ENCODE measurements at regions not wholly inside any gene's neighbourhood (a gene's known extent, or its start where the extent isn't known, plus 50 kb on each side); places are given as distances from the start of the nearest gene placed in this dataset.

DNA sequence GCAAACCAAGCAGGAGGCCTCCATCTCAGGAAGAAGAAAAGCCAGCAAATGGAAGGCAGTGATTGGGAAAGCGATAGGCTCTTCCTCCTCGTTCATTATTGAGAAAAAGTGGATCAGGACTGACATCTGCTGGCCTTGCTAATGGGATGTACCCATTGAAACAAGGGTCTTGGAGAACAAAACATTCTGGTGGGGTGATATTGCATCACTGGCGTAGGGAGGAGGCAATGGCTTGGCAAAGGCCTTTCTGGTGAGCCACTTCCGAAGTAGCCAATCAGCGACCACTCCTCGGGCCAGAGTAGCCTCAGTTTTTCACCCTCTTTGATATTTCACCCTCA lies 86.7 kb upstream of the NFIB start:
- Mint-ChIP-seq H3K27me3 (ENCODE audit: low read depth, unreplicated experiment) (peaks cover 7% of the 10 kb centered on the region), H3K4me3 (ENCODE audit: unreplicated experiment) (no peak overlapping the region), H3K4me1 (ENCODE audit: low read depth, unreplicated experiment) (peaks cover 4% of the 10 kb centered on the region), H3K9me3 (ENCODE audit: unreplicated experiment) (peaks cover 2% of the 10 kb centered on the region), H3K27ac (ENCODE audit: unreplicated experiment) (no peak overlapping the region), H3K36me3 (ENCODE audit: low read depth, unreplicated experiment) (no peaks in the 10 kb centered on the region)
- FAIRE-seq (peak; percentile 84), DNase-seq (ENCODE audit: low read depth) (peak; percentile 82)
- no peaks in the 10 kb centered on the region for H4K20me1 ChIP-seq (ENCODE audit: insufficient read depth, low read length)
- peaks cover 8% of the 10 kb centered on the region for H3K4me1 ChIP-seq (ENCODE audit: insufficient read depth, low read length)
- peak overlapping the region; percentile 81 for H3K4me2 ChIP-seq (ENCODE audit: low read length)
- no peak for TF ChIP-seq EZH2 (IDR thresholded peaks at IDR 0.05; ENCODE audit: insufficient read depth, low read length)
- TF ChIP-seq, protein P1, sequence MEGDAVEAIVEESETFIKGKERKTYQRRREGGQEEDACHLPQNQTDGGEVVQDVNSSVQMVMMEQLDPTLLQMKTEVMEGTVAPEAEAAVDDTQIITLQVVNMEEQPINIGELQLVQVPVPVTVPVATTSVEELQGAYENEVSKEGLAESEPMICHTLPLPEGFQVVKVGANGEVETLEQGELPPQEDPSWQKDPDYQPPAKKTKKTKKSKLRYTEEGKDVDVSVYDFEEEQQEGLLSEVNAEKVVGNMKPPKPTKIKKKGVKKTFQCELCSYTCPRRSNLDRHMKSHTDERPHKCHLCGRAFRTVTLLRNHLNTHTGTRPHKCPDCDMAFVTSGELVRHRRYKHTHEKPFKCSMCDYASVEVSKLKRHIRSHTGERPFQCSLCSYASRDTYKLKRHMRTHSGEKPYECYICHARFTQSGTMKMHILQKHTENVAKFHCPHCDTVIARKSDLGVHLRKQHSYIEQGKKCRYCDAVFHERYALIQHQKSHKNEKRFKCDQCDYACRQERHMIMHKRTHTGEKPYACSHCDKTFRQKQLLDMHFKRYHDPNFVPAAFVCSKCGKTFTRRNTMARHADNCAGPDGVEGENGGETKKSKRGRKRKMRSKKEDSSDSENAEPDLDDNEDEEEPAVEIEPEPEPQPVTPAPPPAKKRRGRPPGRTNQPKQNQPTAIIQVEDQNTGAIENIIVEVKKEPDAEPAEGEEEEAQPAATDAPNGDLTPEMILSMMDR (IDR thresholded peaks at IDR 0.05; ENCODE audit: insufficient read depth, low read depth, low read length), result peak; percentile 56
- H3K9ac ChIP-seq (ENCODE audit: low read length), result no peak overlapping the region
- H3K79me2 ChIP-seq (ENCODE audit: insufficient read depth, low read length), result no peaks in the 10 kb centered on the region
- peak overlapping the region; percentile 45 for H2AFZ ChIP-seq (ENCODE audit: low read depth, low read length)
- H3K27me3 ChIP-seq (ENCODE audit: insufficient read depth, low read length), result peaks cover 26% of the 10 kb centered on the region
- no peak overlapping the region for H3K27ac ChIP-seq (ENCODE audit: low read depth, low read length)
- peak overlapping the region; percentile 49 for H3K4me3 ChIP-seq (ENCODE audit: insufficient read depth, low read depth, low read length)
- H3K9me3 ChIP-seq (ENCODE audit: insufficient read depth, low read depth, low read length), result no peaks in the 10 kb centered on the region
- no peaks in the 10 kb centered on the region for H3K36me3 ChIP-seq (ENCODE audit: insufficient read depth, low read length)

DNA sequence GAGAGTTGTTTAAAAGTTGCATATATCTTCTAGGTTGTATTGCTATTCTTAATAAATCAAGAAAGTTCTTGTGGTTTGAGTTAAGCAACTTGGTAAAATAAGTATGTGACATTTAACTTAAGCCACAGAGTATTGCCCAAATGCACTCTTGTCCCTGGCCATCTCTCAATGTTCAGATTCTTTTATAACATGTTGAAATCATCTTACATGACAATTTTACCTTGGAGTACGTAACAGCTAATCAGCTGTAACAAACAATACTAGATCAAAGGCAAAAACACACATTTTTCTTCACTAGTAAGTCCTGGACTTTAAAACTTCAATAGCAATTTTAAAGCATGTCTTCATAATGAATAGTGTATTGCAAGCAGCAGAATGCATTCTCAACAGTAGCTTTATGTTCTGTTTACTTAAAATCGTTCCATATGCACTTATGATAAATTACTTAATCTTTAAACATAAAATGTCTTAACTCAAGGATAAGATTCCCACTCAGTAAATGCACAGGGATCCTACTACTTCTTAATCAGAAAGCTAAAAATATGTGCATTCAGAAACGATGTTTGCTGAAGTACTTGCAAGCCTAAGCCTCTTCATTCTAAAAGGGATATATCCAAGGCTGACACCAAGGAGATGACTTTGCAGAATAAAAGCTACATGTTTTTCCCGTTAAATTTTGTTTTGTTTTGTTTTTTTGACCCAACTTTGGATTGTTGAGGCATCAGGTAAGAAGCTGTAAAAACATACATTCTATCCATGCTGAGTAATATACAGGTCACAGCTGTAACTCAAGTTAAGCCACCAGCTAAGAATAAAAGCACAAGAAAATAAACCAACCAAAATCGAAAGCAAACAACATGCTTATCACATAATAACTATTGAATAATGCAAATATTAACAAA lies 86.1 kb upstream of the NFIB start:
- no peaks in the 10 kb centered on the region for H3K9me3 Mint-ChIP-seq (ENCODE audit: unreplicated experiment)
- H3K4me1 ChIP-seq (ENCODE audit: insufficient read depth, low read length), result peaks cover 8% of the 10 kb centered on the region
- no peak overlapping the region for H3K9ac ChIP-seq (ENCODE audit: low read length)
- peak; percentile 17 for FAIRE-seq
- no peak overlapping the region for H3K27ac Mint-ChIP-seq (ENCODE audit: unreplicated experiment)
- no peak overlapping the region for H3K27ac ChIP-seq (ENCODE audit: low read depth, low read length)
- TF ChIP-seq EZH2 (IDR thresholded peaks at IDR 0.05; ENCODE audit: insufficient read depth, low read length), result no peak
- TF ChIP-seq, protein P1 (IDR thresholded peaks at IDR 0.05; ENCODE audit: insufficient read depth, low read depth, low read length), result no peak
- H3K36me3 ChIP-seq (ENCODE audit: insufficient read depth, low read length), result no peaks in the 10 kb centered on the region
- H4K20me1 ChIP-seq (ENCODE audit: insufficient read depth, low read length), result no peaks in the 10 kb centered on the region
- no peaks in the 10 kb centered on the region for H3K36me3 Mint-ChIP-seq (ENCODE audit: low read depth, unreplicated experiment)
- no peak overlapping the region for H3K4me3 Mint-ChIP-seq (ENCODE audit: unreplicated experiment)
- H3K79me2 ChIP-seq (ENCODE audit: insufficient read depth, low read length), result no peaks in the 10 kb centered on the region
- peak overlapping the region; percentile 49 for H3K4me3 ChIP-seq (ENCODE audit: insufficient read depth, low read depth, low read length)
- no peaks in the 10 kb centered on the region for H3K9me3 ChIP-seq (ENCODE audit: insufficient read depth, low read depth, low read length)
- H3K27me3 ChIP-seq (ENCODE audit: insufficient read depth, low read length), result peaks cover 21% of the 10 kb centered on the region
- no peak for DNase-seq (ENCODE audit: low read depth)
- H3K4me2 ChIP-seq (ENCODE audit: low read length), result peak overlapping the region; percentile 81
- H2AFZ ChIP-seq (ENCODE audit: low read depth, low read length), result peak overlapping the region; percentile 45
- peaks cover 7% of the 10 kb centered on the region for H3K27me3 Mint-ChIP-seq (ENCODE audit: low read depth, unreplicated experiment)
- H3K4me1 Mint-ChIP-seq (ENCODE audit: low read depth, unreplicated experiment), result peaks cover 4% of the 10 kb centered on the region

DNA sequence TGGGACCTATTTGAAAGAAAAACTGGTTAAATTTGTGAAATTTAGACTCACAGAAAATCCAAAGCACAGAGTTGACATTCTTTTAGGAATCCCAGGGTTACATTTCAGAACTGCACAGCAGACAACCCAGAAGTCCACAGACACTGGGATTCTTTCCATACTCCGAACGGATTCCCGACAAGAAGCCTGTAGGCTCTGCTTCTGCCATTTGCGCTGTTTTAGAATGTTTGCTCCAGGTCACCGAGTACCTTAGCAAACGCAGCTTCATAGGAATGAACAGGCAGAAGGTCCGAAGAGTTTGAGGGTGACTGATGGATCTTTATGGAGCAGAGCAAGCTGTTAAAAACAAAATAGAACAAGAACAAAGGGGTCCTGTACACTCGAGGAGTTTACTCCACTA lies 84.5 kb upstream of the NFIB start:
- Histone ChIP-seq H2AFZ (ENCODE audit: low read depth, low read length) (no peak overlapping the region), H3K27me3 (ENCODE audit: insufficient read depth, low read length) (peaks cover 12% of the 10 kb centered on the region)

More for the DNA sequence above, 84.5 kb upstream of the NFIB start:
- Histone ChIP-seq H4K20me1 (ENCODE audit: insufficient read depth, low read length) (no peaks in the 10 kb centered on the region), H3K36me3 (ENCODE audit: insufficient read depth, low read length) (no peaks in the 10 kb centered on the region), H3K79me2 (ENCODE audit: insufficient read depth, low read length) (no peaks in the 10 kb centered on the region), H3K4me1 (ENCODE audit: insufficient read depth, low read length) (peaks cover 8% of the 10 kb centered on the region), H3K9me3 (ENCODE audit: insufficient read depth, low read depth, low read length) (no peaks in the 10 kb centered on the region), H3K4me3 (ENCODE audit: insufficient read depth, low read depth, low read length) (no peak overlapping the region), H3K4me2 (ENCODE audit: low read length) (no peak overlapping the region), H3K27ac (ENCODE audit: low read depth, low read length) (no peak overlapping the region), H3K9ac (ENCODE audit: low read length) (no peak overlapping the region)
- Mint-ChIP-seq H3K4me1 (ENCODE audit: low read depth, unreplicated experiment) (peaks cover 4% of the 10 kb centered on the region), H3K27ac (ENCODE audit: unreplicated experiment) (no peak overlapping the region), H3K4me3 (ENCODE audit: unreplicated experiment) (no peak overlapping the region), H3K36me3 (ENCODE audit: low read depth, unreplicated experiment) (no peaks in the 10 kb centered on the region), H3K9me3 (ENCODE audit: unreplicated experiment) (no peaks in the 10 kb centered on the region), H3K27me3 (ENCODE audit: low read depth, unreplicated experiment) (peaks cover 2% of the 10 kb centered on the region)
- DNase-seq (ENCODE audit: low read depth) (no peak), FAIRE-seq (no peak)
- TF ChIP-seq, protein P1 (IDR thresholded peaks at IDR 0.05; ENCODE audit: insufficient read depth, low read depth, low read length), result no peak
- no peak for TF ChIP-seq EZH2 (IDR thresholded peaks at IDR 0.05; ENCODE audit: insufficient read depth, low read length)
